MM.1S (cell line): ENCODE measurements at regions not wholly inside any gene's neighbourhood (a gene's known extent, or its start where the extent isn't known, plus 50 kb on each side); places are given as distances from the start of the nearest gene placed in this dataset.

Source experiments
- EZH2phosphoT487 ChIP-seq: fragments of 300-600 bp; sonication (generic); IDR thresholded peaks from 2 replicates; pipeline ENCODE4 v1.6.1; 2018; ENCODE audit warnings: antibody characterized with exemption, low read length
- TF ChIP-seq, protein P1 (sequence below): fragments of 300-600 bp; sonication (generic); IDR thresholded peaks from 2 replicates; pipeline ENCODE4 v1.5.1; 2016; ENCODE audit warnings: antibody characterized with exemption, low read length, mixed read lengths

DNA sequence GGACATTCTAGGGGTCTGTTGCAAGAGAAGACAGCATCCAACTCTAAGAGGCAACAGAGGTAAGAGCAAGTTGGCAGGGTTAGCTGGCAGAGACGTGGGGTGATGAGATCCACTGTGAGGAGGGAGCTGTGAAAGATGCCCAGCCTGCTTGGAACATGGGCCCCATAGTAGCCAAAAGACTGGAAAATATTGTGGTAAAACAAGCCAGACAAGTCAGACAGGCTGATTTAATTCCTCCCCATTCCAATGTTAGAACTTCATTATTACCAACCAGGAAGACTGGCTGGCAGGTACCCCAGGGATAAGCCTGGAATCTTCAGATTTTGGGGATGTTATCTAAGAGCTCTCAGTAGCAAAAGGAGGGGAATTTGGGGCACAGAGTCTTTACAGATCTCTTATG is 181.3 kb downstream of the SEC61B start:
- TF ChIP-seq, protein P1, sequence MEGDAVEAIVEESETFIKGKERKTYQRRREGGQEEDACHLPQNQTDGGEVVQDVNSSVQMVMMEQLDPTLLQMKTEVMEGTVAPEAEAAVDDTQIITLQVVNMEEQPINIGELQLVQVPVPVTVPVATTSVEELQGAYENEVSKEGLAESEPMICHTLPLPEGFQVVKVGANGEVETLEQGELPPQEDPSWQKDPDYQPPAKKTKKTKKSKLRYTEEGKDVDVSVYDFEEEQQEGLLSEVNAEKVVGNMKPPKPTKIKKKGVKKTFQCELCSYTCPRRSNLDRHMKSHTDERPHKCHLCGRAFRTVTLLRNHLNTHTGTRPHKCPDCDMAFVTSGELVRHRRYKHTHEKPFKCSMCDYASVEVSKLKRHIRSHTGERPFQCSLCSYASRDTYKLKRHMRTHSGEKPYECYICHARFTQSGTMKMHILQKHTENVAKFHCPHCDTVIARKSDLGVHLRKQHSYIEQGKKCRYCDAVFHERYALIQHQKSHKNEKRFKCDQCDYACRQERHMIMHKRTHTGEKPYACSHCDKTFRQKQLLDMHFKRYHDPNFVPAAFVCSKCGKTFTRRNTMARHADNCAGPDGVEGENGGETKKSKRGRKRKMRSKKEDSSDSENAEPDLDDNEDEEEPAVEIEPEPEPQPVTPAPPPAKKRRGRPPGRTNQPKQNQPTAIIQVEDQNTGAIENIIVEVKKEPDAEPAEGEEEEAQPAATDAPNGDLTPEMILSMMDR, result no peak
- no peak for TF ChIP-seq EZH2phosphoT487
